Ecto neural progenitor cell (in vitro differentiated cells): ENCODE measurements at regions not wholly inside any gene's neighbourhood (a gene's known extent, or its start where the extent isn't known, plus 50 kb on each side); places are given as distances from the start of the nearest gene placed in this dataset.
"Not testable (repeated sequence)": the region's sequence is repeated elsewhere in the genome, so short reads cannot be mapped to it uniquely, and the experiment has no call there.

Experiments
- DNase-seq: peaks from one replicate; pipeline ENCODE4 v3.0.0-alpha.2; 2018; ENCODE audit warnings: low spot score

- peak; percentile 48 for DNase-seq
These were observed 825.5 kb downstream of the EPHA3 start for GRCh38 chr3:89932882-89933281.

GRCh38 chr3:89944461-89944860 lies 837.0 kb downstream of the EPHA3 start:
- DNase-seq = not testable (repeated sequence)

- no peak for DNase-seq
These were observed 839.5 kb downstream of the EPHA3 start for GRCh38 chr3:89946884-89947283.

- no peak for DNase-seq
These were observed 840.0 kb downstream of the EPHA3 start for GRCh38 chr3:89947337-89947954.

GRCh38 chr3:89948008-89948407 lies 840.6 kb downstream of the EPHA3 start:
- no peak for DNase-seq

GRCh38 chr3:89950772-89951171 lies 843.4 kb downstream of the EPHA3 start:
- DNase-seq = no peak

- DNase-seq = no peak
These were observed 846.7 kb downstream of the EPHA3 start for GRCh38 chr3:89954137-89954536.

GRCh38 chr3:89955156-89955555 lies 847.7 kb downstream of the EPHA3 start:
- DNase-seq = no peak

- DNase-seq = no peak
These were observed 850.0 kb downstream of the EPHA3 start for GRCh38 chr3:89957451-89957850.

GRCh38 chr3:89958163-89958562 lies 850.7 kb downstream of the EPHA3 start:
- not testable (repeated sequence) for DNase-seq

- no peak for DNase-seq
These were observed 856.9 kb downstream of the EPHA3 start for GRCh38 chr3:89964347-89964746.

- DNase-seq = no peak
These were observed 859.6 kb downstream of the EPHA3 start for GRCh38 chr3:89966877-89967665.

GRCh38 chr3:89971329-89971728 lies 863.9 kb downstream of the EPHA3 start:
- DNase-seq = no peak

- DNase-seq = no peak
These were observed 865.7 kb downstream of the EPHA3 start for GRCh38 chr3:89973156-89973555.

- no peak for DNase-seq
These were observed 867.6 kb downstream of the EPHA3 start for GRCh38 chr3:89974903-89975519.

- DNase-seq = no peak
These were observed 876.0 kb downstream of the EPHA3 start for GRCh38 chr3:89983449-89983848.

GRCh38 chr3:90005281-90005847 lies 897.9 kb downstream of the EPHA3 start:
- no peak for DNase-seq

GRCh38 chr3:90007778-90008499 lies 900.5 kb downstream of the EPHA3 start:
- DNase-seq = no peak

GRCh38 chr3:90010341-90010740 lies 902.9 kb downstream of the EPHA3 start:
- DNase-seq = no peak

GRCh38 chr3:90011131-90011530 lies 903.7 kb downstream of the EPHA3 start:
- DNase-seq = no peak

GRCh38 chr3:90011596-90011995 lies 904.2 kb downstream of the EPHA3 start:
- DNase-seq = no peak

- DNase-seq = no peak
These were observed 904.6 kb downstream of the EPHA3 start for GRCh38 chr3:90011996-90012395.
